ENCODE measurements at regions not wholly inside any gene's neighbourhood (a gene's known extent, or its start where the extent isn't known, plus 50 kb on each side); places are given as distances from the start of the nearest gene placed in this dataset.
"Not testable (repeated sequence)": the region's sequence is repeated elsewhere in the genome, so short reads cannot be mapped to it uniquely, and the experiment has no call there.

GRCh38 chrX:124771292-124771691 lies 424.9 kb downstream of the SH2D1A start:
- no peaks in the 10 kb centered on the region for H3K9me3 Mint-ChIP-seq (ENCODE audit: low read depth)
- no peaks in the 10 kb centered on the region for H3K36me3 Mint-ChIP-seq (ENCODE audit: insufficient read depth)
- peaks cover 2% of the 10 kb centered on the region for H3K4me1 Mint-ChIP-seq (ENCODE audit: low read depth)
- no peak overlapping the region for H3K27ac Mint-ChIP-seq
- no peak overlapping the region for H3K4me3 Mint-ChIP-seq (ENCODE audit: low read depth)
- DNase-seq (ENCODE audit: low spot score, unreplicated experiment) = no peak
- H3K27me3 Mint-ChIP-seq = no peaks in the 10 kb centered on the region
- no peak for TF ChIP-seq CTCF (IDR thresholded peaks at IDR 0.05; ENCODE audit: unreplicated experiment)

- H3K36me3 Mint-ChIP-seq (ENCODE audit: insufficient read depth); H3K27me3 Mint-ChIP-seq; DNase-seq (ENCODE audit: low spot score, unreplicated experiment); H3K27ac Mint-ChIP-seq; H3K4me1 Mint-ChIP-seq (ENCODE audit: low read depth); H3K4me3 Mint-ChIP-seq (ENCODE audit: low read depth): not testable (repeated sequence)
- peaks cover 18% of the 10 kb centered on the region for H3K9me3 Mint-ChIP-seq (ENCODE audit: low read depth)
These were observed 441.9 kb downstream of the SH2D1A start for GRCh38 chrX:124788253-124788652.

GRCh38 chrX:124789874-124790273 lies 443.5 kb downstream of the SH2D1A start:
- peaks cover 18% of the 10 kb centered on the region for H3K9me3 Mint-ChIP-seq (ENCODE audit: low read depth)
- not testable (repeated sequence) for H3K27ac Mint-ChIP-seq; H3K36me3 Mint-ChIP-seq (ENCODE audit: insufficient read depth); H3K4me3 Mint-ChIP-seq (ENCODE audit: low read depth); H3K27me3 Mint-ChIP-seq; H3K4me1 Mint-ChIP-seq (ENCODE audit: low read depth); DNase-seq (ENCODE audit: low spot score, unreplicated experiment)

- Mint-ChIP-seq H3K4me3 (ENCODE audit: low read depth) (no peak overlapping the region), H3K9me3 (ENCODE audit: low read depth) (peaks cover 18% of the 10 kb centered on the region), H3K4me1 (ENCODE audit: low read depth) (no peaks in the 10 kb centered on the region), H3K27me3 (no peaks in the 10 kb centered on the region), H3K36me3 (ENCODE audit: insufficient read depth) (peaks cover 2% of the 10 kb centered on the region), H3K27ac (no peak overlapping the region)
- no peak for TF ChIP-seq CTCF (IDR thresholded peaks at IDR 0.05; ENCODE audit: unreplicated experiment)
- DNase-seq (ENCODE audit: low spot score, unreplicated experiment) = no peak
These were observed 445.2 kb downstream of the SH2D1A start for GRCh38 chrX:124791492-124792095.

- Mint-ChIP-seq H3K4me3 (ENCODE audit: low read depth) (no peak overlapping the region), H3K4me1 (ENCODE audit: low read depth) (no peaks in the 10 kb centered on the region), H3K36me3 (ENCODE audit: insufficient read depth) (no peaks in the 10 kb centered on the region), H3K27me3 (no peaks in the 10 kb centered on the region), H3K9me3 (ENCODE audit: low read depth) (peaks cover 23% of the 10 kb centered on the region), H3K27ac (no peak overlapping the region)
- no peak for TF ChIP-seq CTCF (IDR thresholded peaks at IDR 0.05; ENCODE audit: unreplicated experiment)
- no peak for DNase-seq (ENCODE audit: low spot score, unreplicated experiment)
These were observed 450.6 kb downstream of the SH2D1A start for GRCh38 chrX:124796989-124797388.

GRCh38 chrX:124804962-124805361 lies 458.6 kb downstream of the SH2D1A start:
- no peak for TF ChIP-seq CTCF (IDR thresholded peaks at IDR 0.05; ENCODE audit: unreplicated experiment)
- no peaks in the 10 kb centered on the region for H3K27me3 Mint-ChIP-seq

More at GRCh38 chrX:124804962-124805361, 458.6 kb downstream of the SH2D1A start:
- Mint-ChIP-seq H3K9me3 (ENCODE audit: low read depth) (peaks cover 34% of the 10 kb centered on the region), H3K4me3 (ENCODE audit: low read depth) (no peak overlapping the region), H3K27ac (no peak overlapping the region), H3K36me3 (ENCODE audit: insufficient read depth) (no peaks in the 10 kb centered on the region), H3K4me1 (ENCODE audit: low read depth) (no peaks in the 10 kb centered on the region)
- DNase-seq (ENCODE audit: low spot score, unreplicated experiment) = no peak
